Hepatocyte (in vitro differentiated cells): ENCODE measurements at regions not wholly inside any gene's neighbourhood (a gene's known extent, or its start where the extent isn't known, plus 50 kb on each side); places are given as distances from the start of the nearest gene placed in this dataset.

ENCODE experiments used
- DNase-seq: peaks from one replicate; pipeline ENCODE4 v3.0.0-alpha.2; 2016; ENCODE audit warnings: low spot score
- H2AFZ ChIP-seq: fragments of 200-600 bp; sonication (generic); 2 replicates; pipeline ENCODE4 v1.6.0; 2016; ENCODE audit warnings: antibody characterized with exemption, mild to moderate bottlenecking
- H3K27ac ChIP-seq: fragments of 200-600 bp; sonication (generic); 2 replicates; pipeline ENCODE4 v1.5.1; 2016; ENCODE audit warnings: mild to moderate bottlenecking
- H3K27me3 ChIP-seq: fragments of 200-600 bp; sonication (generic); 2 replicates; pipeline ENCODE4 v1.6.1; 2016
- H3K36me3 ChIP-seq: fragments of 200-600 bp; sonication (generic); replicated peaks from 2 replicates; pipeline ENCODE4 v1.5.1; 2016; ENCODE audit warnings: low read depth; ENCODE audit not compliant: insufficient read depth
- H3K4me1 ChIP-seq: fragments of 200-600 bp; sonication (generic); 2 replicates; pipeline ENCODE4 v1.5.1; 2016; ENCODE audit warnings: mild to moderate bottlenecking, moderate library complexity; ENCODE audit not compliant: insufficient read depth
- H3K4me2 ChIP-seq: fragments of 200-600 bp; sonication (generic); 2 replicates; pipeline ENCODE4 v1.6.0; 2016
- H3K4me3 ChIP-seq: fragments of 200-600 bp; sonication (generic); 2 replicates; pipeline ENCODE4 v1.5.1; 2016; ENCODE audit warnings: mild to moderate bottlenecking
- H3K79me2 ChIP-seq: fragments of 200-600 bp; sonication (generic); 2 replicates; pipeline ENCODE4 v1.6.0; 2017; ENCODE audit warnings: mild to moderate bottlenecking
- H3K9me2 ChIP-seq: fragments of 200-600 bp; sonication (generic); replicated peaks from 2 replicates; pipeline ENCODE4 v1.6.0; 2017; ENCODE audit warnings: mild to moderate bottlenecking; ENCODE audit not compliant: insufficient read depth
- H3K9me3 ChIP-seq: fragments of 200-600 bp; sonication (generic); 2 replicates; pipeline ENCODE4 v1.5.1; 2016; ENCODE audit warnings: low read depth, mild to moderate bottlenecking
- H4K20me1 ChIP-seq: fragments of 200-600 bp; sonication (generic); 2 replicates; pipeline ENCODE4 v1.6.0; 2016; ENCODE audit warnings: mild to moderate bottlenecking; ENCODE audit not compliant: insufficient read depth, poor library complexity, severe bottlenecking
- CTCF ChIP-seq: fragments of 200-600 bp; sonication (generic); IDR thresholded peaks from 2 replicates; pipeline ENCODE4 v1.5.1; 2016; ENCODE audit warnings: antibody characterized with exemption, mild to moderate bottlenecking; ENCODE audit not compliant: poor library complexity
- EZH2 ChIP-seq: fragments of 200-600 bp; sonication (generic); IDR thresholded peaks from 2 replicates; pipeline ENCODE4 v1.6.1; 2016; ENCODE audit warnings: antibody characterized with exemption, mild to moderate bottlenecking, borderline replicate concordance
- EZH2phosphoT487 ChIP-seq: fragments of 200-600 bp; sonication (generic); IDR thresholded peaks from one replicate; pipeline ENCODE4 v1.6.1; 2018; ENCODE audit warnings: antibody characterized with exemption, mild to moderate bottlenecking, low read depth, moderate library complexity; ENCODE audit not compliant: unreplicated experiment, severe bottlenecking
- WGBS: methylation state at CpG from one replicate; pipeline ENCODE4 v1.1.6; 2016; ENCODE audit warnings: low lambda C conversion rate; ENCODE audit errors: missing lambda C conversion rate; 5-methylcytosine and 5-hydroxymethylcytosine counted together

GRCh38 chr5:123754908-123755307 lies 242.9 kb downstream of the CSNK1G3 start:
- TF ChIP-seq EZH2phosphoT487, result no peak
- no peak for TF ChIP-seq EZH2
- no peak for TF ChIP-seq CTCF
- Histone ChIP-seq H3K9me2 (no peaks in the 10 kb centered on the region), H3K4me3 (no peak overlapping the region), H3K27me3 (no peaks in the 10 kb centered on the region), H3K36me3 (no peaks in the 10 kb centered on the region), H3K27ac (no peak overlapping the region), H3K79me2 (no peaks in the 10 kb centered on the region), H3K4me2 (no peak overlapping the region), H4K20me1 (no peaks in the 10 kb centered on the region), H3K9me3 (peaks cover 5% of the 10 kb centered on the region), H3K4me1 (peaks cover 10% of the 10 kb centered on the region), H2AFZ (no peak overlapping the region)
- WGBS, result 53% methylated on average over 3 of the region's 3 CpGs
- DNase-seq, result no peak

- TF ChIP-seq CTCF, result no peak
- TF ChIP-seq EZH2, result no peak
- TF ChIP-seq EZH2phosphoT487, result no peak
- H2AFZ ChIP-seq, result no peak overlapping the region
- no peaks in the 10 kb centered on the region for H3K27me3 ChIP-seq
- H4K20me1 ChIP-seq, result no peaks in the 10 kb centered on the region
- H3K27ac ChIP-seq, result no peak overlapping the region
- no peak for DNase-seq
- H3K4me3 ChIP-seq, result no peak overlapping the region
- peaks cover 5% of the 10 kb centered on the region for H3K9me3 ChIP-seq
- no peaks in the 10 kb centered on the region for H3K9me2 ChIP-seq
- H3K36me3 ChIP-seq, result no peaks in the 10 kb centered on the region
- H3K4me2 ChIP-seq, result no peak overlapping the region
- H3K79me2 ChIP-seq, result no peaks in the 10 kb centered on the region
- H3K4me1 ChIP-seq, result peaks cover 10% of the 10 kb centered on the region
- WGBS, result 88% methylated on average over 4 of the region's 4 CpGs
Measured at GRCh38 chr5:123753937-123754891, 242.2 kb downstream of the CSNK1G3 start.

DNA sequence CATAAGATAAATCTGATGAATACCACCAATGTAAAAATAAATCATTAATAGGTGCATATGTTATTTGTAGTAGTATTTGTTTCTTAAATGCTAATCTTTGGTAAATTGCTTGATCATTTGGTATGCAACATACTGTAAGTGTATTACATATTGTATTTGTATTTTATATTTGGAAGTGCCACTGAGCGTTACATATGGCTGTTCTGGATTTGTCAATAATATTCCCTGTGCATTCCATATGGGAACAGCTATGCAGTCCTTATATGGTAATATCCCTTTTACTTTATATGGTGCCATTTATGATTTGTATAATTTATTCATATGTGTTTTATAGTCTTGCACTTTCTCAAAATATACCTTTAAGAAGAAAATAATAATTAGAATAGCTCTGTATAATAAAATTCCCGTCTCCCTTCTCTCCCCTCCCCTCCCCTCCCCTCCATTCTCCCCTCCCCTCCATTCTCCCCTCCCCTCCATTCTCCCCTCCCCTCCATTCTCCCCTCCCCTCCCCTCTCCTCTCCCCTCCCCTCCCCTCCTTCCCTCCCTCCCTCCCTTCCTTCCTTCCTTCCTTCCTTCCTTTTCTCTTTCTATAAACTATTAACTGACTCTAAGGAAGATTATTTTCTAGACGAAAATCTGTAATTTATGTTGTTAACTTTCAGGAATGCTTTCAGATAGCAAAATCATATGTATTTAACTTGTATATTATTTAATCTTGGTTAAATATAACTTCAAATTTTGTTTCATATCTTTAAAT lies 241.4 kb downstream of the CSNK1G3 start:
- TF ChIP-seq EZH2phosphoT487, result no peak
- no peak for TF ChIP-seq CTCF
- no peak for TF ChIP-seq EZH2
- H4K20me1 ChIP-seq, result no peaks in the 10 kb centered on the region
- H3K9me2 ChIP-seq, result no peaks in the 10 kb centered on the region
- no peak overlapping the region for H3K4me3 ChIP-seq
- H3K27ac ChIP-seq, result no peak overlapping the region
- peaks cover 10% of the 10 kb centered on the region for H3K4me1 ChIP-seq
- no peak overlapping the region for H2AFZ ChIP-seq
- H3K9me3 ChIP-seq, result no peaks in the 10 kb centered on the region
- no peaks in the 10 kb centered on the region for H3K27me3 ChIP-seq
- 95% methylated on average over 2 of the region's 3 CpGs for WGBS
- no peak overlapping the region for H3K4me2 ChIP-seq
- no peaks in the 10 kb centered on the region for H3K36me3 ChIP-seq
- no peak for DNase-seq
- H3K79me2 ChIP-seq, result no peaks in the 10 kb centered on the region
